G401.6 (cell line): ENCODE measurements at regions not wholly inside any gene's neighbourhood (a gene's known extent, or its start where the extent isn't known, plus 50 kb on each side); places are given as distances from the start of the nearest gene placed in this dataset.

Source experiments
- FAIRE-seq: peaks from 2 replicates; lab custom pipeline; 2012; peaks lifted over from hg19 to GRCh38; lab: Jason Lieb, UNC

- no peak for FAIRE-seq
These were observed 407.9 kb upstream of the NPVF start for GRCh38 chr7:25636168-25636567.

- no peak for FAIRE-seq
These were observed 408.6 kb upstream of the NPVF start for GRCh38 chr7:25636871-25637283.

GRCh38 chr7:25638068-25638467 is 409.8 kb upstream of the NPVF start:
- FAIRE-seq: no peak

DNA sequence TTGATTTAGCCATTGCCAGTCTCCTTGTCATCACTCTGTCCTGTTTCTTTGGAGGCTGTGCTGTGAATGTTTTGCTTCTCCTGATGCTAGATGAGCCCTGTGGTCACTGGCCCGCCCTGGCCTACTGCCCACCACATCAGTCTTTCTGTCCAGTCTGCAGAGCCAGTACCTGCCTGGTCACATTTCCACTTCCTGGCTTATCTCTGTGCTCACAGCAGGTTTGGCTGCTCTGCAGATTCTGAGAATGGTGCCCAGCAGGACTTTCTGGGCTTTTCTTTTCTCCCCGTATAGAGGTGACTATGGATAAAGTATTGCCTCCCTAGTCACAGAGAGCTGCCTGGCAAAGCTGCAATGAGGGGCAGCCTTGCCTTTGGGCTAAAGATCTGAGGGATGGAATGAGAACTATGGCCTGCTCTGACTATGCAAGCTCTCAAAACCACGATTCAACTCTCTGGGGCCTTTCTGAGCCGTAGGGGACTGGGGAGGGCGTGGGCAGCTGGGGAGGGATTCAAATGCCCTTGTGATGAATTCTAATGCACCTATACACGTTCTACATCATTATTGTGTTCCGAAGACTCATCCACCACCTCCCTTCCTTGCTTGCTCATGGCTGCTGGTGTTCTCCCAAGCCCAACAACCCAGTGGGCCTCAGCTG is 410.4 kb upstream of the NPVF start:
- no peak for FAIRE-seq

DNA sequence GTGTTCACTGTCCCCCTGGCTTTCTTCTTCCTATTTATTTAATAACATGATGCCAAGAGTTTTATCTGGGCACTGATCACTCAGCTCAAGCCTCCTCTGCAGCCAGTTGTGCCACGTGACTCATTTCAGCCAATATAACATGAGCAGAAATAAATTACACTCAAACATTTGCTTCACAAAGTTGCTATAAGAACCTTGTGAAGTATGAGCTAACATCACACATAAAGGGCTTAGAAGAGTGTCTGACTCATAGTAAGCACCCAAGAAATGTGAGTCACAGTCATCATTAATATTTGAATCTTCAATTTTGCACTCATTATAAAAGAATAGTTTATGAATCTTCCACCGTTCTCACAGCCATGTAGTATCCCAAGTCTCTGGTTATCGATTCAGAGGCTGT is 414.6 kb upstream of the NPVF start:
- no peak for FAIRE-seq

DNA sequence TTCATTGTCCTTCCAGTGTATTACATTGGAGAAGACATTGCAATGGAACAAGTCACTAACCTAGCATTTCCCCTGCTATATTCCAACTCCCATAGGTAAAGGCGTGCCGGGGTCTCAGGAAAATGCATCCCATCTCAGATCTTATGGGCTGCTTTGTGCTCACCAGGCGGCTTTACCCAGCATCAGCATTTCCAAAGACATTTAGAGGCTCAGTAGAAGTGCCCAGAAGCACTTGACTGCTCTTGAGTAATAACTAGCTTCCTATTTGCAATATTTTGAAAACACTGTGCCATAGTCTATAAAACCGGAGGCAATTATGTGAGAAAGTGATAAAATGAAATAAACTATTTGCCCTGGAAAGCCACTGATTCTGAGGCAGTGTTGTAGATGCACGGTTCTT is 415.0 kb upstream of the NPVF start:
- FAIRE-seq: no peak

DNA sequence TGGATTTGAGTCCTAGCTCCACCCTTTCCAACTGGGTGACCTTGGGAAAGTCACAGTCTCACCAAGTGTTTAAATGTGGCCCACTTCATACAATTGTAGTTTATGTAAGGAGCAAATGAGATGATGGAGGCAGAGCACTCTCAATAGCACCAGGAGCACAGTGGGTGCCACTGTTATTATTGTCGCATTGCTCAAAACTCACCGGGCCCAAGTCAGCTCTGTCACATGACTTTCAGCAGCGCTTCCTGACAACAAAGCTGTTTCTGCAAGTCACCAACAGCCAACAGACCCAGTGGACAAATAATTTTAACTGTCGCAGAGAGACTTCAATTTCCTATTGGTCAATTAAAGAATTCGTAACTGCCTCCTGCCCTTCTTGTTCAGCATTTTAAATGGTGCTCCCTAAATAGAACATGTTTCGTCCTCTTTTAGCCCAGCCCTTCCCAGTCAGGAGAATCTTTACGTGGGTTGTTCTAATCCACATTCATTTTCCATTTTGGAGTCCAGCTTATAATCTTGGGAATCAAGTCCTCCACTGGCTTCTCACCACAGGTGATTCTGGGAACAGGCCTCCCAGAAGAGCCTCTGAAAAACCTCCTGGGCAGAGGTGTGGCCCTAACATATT is 415.6 kb upstream of the NPVF start:
- FAIRE-seq: no peak

DNA sequence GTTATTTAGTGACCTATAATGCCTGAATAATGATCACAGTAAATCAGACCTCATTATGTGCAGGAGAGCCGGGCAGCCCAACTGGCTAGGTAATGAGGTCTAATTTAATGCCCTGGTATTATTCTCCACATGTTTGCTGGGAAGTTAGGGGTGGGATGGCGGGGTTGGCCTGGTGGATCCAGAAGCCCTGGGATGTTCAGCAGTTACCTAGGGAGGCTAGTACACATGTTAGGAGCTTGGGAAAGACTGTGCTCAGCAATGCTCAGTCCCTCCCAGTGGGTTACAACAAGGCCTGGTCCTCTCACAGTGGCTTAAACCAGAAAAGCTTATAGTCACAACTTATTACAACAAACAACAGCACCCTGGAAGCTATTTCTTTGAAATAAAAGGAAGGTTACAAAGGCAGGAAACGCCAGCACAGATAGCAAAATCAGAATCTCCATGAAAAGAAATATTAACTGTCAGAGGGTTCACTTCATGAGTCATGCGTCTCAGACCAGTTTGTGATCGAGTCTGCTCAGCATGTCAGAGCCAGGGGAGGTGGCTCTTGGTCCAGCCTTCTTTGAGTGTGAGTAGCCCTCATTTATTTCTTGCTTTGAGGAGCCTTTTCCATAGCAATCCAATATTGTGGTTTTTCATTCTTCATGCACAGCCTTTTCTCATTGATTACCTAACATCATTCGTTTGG is 418.6 kb upstream of the NPVF start:
- no peak for FAIRE-seq

GRCh38 chr7:25647872-25648271 is 419.6 kb upstream of the NPVF start:
- no peak for FAIRE-seq

DNA sequence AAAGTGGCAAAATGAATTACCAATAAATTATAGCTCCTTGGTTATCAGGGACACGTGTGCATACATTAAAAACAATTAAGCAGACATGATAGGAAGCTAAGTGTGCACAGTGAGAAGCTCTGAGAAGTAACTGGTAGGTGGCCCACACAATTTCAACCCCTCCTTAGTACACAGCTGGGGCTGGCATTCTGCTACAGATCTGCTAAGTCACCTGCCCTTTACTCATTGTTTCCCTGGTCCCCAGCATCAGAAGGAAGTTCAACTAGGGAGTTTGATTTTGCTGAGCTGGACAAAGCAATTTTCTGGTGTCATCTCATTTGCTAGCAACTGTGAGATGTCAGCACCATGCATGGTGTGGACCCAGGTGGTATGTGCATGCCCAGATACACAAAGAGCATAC is 424.1 kb upstream of the NPVF start:
- no peak for FAIRE-seq

DNA sequence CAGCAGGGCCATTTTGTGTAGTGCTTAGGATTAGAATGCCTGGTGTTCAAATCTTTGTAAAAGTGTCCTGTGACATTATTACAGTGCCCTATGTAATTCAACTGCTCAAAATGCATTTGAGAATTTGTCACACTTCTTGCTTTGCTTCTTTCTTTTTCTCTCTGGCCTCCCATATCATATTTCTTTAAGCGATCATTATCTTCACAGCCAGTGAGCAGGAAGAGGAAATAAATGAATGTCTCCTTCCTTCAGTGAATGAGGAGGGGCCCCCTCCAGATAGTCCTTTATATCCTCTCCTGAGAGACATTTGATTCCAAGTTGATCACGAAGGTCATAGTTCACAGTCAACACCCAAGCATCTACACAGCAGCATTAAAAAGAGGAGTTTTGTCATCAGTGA is 425.1 kb upstream of the NPVF start:
- no peak for FAIRE-seq

DNA sequence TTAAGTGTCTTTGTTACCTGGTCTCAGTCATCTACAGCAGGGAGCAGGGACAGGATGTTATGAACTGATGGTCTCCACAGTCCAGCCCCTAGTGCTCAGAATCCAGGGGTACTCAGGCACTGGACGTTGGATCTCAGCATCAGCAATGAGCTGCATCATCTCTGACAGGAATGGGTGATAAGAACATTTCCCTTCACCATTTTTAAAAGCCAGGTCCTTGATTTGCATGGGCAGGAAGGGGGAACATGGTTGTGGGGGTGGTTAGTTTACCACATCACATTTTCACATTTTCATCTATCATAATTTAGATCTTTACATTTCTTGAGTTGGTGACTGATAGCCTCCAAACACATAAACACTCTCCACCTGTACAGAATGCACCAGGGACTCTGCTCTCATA is 427.8 kb upstream of the NPVF start:
- FAIRE-seq: no peak

DNA sequence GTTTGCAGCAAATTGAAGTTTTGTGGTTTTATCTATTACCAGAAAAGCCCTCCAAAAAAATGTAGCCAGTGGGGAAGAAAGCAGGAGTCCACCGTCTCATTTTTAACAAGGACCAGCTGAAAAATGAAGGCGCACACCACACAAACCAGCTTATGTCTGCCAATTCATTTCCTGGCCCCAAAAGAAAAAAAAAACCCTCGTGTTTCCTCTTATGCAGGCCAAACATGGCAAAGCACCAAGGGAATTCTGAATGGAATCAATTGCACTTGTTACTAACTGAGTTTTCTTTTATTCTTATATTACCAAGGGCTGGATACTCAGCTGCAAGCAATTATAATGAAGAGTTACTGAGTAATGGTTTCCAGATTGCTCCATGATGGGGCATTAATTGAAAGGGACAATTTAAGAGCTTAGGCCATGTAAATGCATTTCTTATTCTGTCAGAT is 428.3 kb upstream of the NPVF start:
- FAIRE-seq: no peak

GRCh38 chr7:25658375-25658774 is 430.1 kb upstream of the NPVF start:
- no peak for FAIRE-seq

DNA sequence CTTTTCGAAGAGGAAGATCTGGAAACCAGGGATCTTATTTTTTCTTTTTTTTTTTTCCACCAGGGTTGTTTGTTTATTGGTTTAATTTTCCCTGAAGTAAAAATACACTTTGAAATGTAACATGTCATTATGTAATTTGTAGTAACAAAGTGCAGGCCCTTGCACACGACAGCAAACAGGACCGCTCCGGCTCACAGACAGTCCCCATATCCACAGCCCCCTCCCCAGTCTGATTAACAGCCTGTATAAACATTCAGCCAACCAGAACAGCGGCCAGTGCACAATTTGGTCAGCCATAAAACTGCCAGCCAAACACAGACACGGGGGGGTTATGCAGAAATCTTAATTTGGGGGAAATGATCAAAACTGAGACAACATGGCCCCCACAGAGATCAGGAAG is 431.6 kb upstream of the NPVF start:
- no peak for FAIRE-seq

DNA sequence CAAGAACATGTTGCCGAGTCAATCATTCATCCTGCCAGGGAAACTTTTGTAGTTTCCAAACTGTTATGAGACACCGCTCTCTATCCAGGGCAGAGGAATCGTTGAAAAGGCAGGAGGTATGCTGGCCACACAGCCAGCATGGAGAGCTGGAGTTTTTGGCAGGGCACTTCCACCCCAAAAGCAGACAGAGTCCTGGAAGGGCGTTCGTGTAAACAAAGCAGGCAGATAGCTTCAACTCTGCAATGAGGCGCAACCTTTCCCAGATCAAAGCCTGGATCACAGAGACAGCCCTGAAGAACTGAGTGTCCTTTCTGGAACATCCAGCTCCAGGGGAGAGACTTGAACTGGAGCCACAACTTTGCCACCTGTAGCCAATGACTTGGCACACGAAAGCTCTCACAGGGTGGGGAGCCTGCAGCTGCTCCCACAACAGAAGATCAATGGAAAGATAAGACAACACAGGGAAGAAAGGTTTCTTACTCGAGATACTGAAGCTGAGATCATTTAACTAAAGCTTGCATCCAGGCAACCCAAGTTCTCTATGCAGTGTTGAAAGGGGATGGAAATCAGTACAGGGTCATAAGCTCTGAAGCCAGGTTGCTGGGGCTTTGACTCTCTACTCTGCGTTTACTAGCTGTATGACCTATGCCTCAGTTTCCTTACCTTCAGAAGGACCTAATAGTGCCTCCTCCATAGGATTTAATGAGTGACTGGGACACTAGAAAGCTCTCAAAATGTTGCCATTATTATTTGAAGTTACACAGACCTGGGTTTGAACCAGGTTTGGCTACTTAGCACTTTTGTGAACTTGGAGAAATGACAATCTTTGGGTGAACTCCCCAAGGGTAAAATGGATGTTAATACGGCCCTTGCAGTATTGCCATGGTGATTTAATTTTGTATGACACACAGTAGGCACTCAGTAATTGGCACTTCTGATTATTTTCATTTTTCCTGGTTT is 434.8 kb upstream of the NPVF start:
- no peak for FAIRE-seq

DNA sequence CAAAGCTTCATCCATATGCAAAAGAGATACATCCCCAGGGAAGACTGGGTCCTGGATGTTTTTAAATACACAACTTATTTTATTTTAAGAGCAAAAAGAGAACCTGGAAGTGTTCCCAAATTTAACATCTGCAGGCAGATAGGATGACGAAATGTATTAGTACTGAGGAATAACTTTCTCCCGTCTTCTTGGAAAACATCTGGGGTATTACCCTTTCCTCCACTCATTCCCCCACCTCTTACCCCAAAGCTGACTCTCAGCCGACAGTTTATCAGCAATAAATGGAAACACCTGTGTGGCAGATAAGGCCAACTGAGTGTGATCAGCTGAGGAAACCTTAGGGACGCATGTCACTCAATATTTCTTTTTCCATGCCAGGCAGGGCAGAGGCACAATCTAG is 435.6 kb upstream of the NPVF start:
- FAIRE-seq: no peak

DNA sequence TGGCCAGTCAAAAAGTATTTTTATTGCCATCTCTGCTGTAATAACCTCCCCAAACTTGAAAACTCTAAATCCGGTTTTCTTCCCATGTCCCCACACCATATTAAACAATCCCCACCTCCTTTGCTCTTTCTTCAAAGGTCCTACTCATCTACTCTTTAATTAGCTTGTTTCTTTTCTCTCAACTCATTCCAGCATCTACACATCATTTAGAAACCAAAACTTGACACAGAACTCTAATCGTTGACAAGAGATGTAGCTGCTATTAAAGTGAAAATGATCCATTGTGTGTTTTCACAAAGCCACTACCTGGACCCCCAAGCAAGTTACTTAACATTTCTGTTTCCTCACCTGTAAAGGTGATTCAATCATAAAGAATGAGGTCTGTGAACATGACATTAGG is 436.3 kb upstream of the NPVF start:
- FAIRE-seq: no peak

- no peak for FAIRE-seq
These were observed 437.1 kb upstream of the NPVF start for GRCh38 chr7:25665374-25665773.

- peak; percentile 97 for FAIRE-seq
These were observed 437.8 kb upstream of the NPVF start for GRCh38 chr7:25665903-25666670.

DNA sequence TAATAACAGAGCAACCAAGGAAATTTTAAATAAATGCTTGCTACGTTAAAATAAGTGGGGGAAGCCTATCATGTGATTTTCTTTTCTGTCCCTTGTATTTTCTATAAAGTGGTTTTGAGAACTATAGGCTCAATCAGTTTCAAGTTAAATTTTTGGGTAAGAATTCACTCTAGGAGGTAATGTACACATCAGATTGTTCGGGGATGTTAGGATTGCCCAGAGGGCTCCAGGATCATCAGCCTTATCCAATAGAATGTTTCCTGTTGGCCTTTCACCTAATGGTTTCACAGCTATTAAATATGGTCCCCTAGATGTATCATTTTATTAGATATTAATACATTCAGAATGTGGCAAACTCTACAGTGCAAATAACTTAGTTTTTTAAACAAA is 438.4 kb upstream of the NPVF start:
- no peak for FAIRE-seq

DNA sequence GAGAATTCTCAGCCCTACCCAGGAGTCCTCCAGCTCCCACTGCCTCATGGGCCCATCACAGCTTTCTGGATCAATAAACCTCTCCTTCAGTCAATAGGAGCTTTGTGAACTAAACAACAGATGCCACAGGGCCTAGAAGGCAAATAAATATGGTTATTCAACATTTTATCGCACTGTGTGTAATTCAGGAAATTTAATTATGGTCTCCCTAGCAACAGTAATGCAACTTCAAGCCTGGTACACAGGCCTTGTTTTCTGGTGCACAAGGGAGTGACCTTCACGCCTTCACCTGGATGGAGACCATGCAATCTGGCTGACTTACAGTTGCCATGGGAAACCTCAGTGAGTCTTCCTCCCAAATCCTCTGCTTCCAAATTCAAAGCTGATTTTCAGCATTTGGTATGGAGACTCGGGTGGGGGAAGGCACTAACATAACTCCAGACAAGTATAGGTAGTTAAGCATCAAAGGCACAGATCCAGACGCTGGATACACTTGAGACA is 441.0 kb upstream of the NPVF start:
- no peak for FAIRE-seq
